Effector memory CD8-positive, alpha-beta T cell (primary cell): ENCODE measurements at regions not wholly inside any gene's neighbourhood (a gene's known extent, or its start where the extent isn't known, plus 50 kb on each side); places are given as distances from the start of the nearest gene placed in this dataset.

Experiments used
- ATAC-seq: fragments of 150-1000 bp; cut with Tn5 transposase; replicated peaks from 2 replicates; pipeline ENCODE4 v1.10.0; 2021; ENCODE audit warnings: mild to moderate bottlenecking, moderate library complexity
- DNase-seq, 3 experiments: peaks; one replicate each; pipeline ENCODE4 v3.0.0; 2021
- H3K27ac Mint-ChIP-seq, 2 donors: one replicate each; pipeline ENCODE4 v1.8.0; 2022; ENCODE audit warnings: mild to moderate bottlenecking in 2 of 2, mixed read lengths in 2 of 2, moderate library complexity in 2 of 2
- H3K27me3 Mint-ChIP-seq, 2 donors: one replicate each; pipeline ENCODE4 v1.8.0; 2022; ENCODE audit warnings: mixed read lengths in 2 of 2
- H3K36me3 Mint-ChIP-seq: one replicate; pipeline ENCODE4 v1.8.0; 2022; ENCODE audit warnings: mild to moderate bottlenecking, moderate library complexity, mixed read lengths; ENCODE audit not compliant: insufficient read depth
- H3K4me1 Mint-ChIP-seq, 2 donors: one replicate each; pipeline ENCODE4 v1.8.0; 2022; ENCODE audit warnings: low read depth in 2 of 2, mixed read lengths in 2 of 2
- H3K4me3 Mint-ChIP-seq, 2 donors: one replicate each; pipeline ENCODE4 v1.8.0; 2022; ENCODE audit warnings: mild to moderate bottlenecking in 2 of 2, mixed read lengths in 2 of 2, moderate library complexity in 2 of 2
- H3K9me3 Mint-ChIP-seq, 2 donors: one replicate each; pipeline ENCODE4 v1.8.0; 2022; ENCODE audit warnings: mixed read lengths in 2 of 2

GRCh38 chr5:38207343-38207742, 51.0 kb upstream of the EGFLAM start:
- peaks cover 0 to 3% of the 10 kb centered on the region in 2 donors for H3K9me3 Mint-ChIP-seq
- H3K27me3 Mint-ChIP-seq, result peaks cover 6 to 10% of the 10 kb centered on the region in 2 donors
- no peaks in the 10 kb centered on the region for H3K36me3 Mint-ChIP-seq
- H3K4me1 Mint-ChIP-seq, result no peaks in the 10 kb centered on the region
- no peak overlapping the region for H3K4me3 Mint-ChIP-seq
- ATAC-seq (no peak), DNase-seq (no peak)
- no peak overlapping the region for H3K27ac Mint-ChIP-seq

GRCh38 chr5:38202741-38203140, 55.6 kb upstream of the EGFLAM start:
- Mint-ChIP-seq H3K27ac (no peak overlapping the region), H3K9me3 (no peaks in the 10 kb centered on the region), H3K27me3 (peaks cover 6 to 10% of the 10 kb centered on the region in 2 donors), H3K4me3 (no peak overlapping the region), H3K36me3 (no peaks in the 10 kb centered on the region), H3K4me1 (no peaks in the 10 kb centered on the region)
- DNase-seq (no peak), ATAC-seq (no peak)

GRCh38 chr5:38200872-38201557, 57.3 kb upstream of the EGFLAM start:
- ATAC-seq (no peak), DNase-seq (no peak)
- peaks cover 18 to 19% of the 10 kb centered on the region in 2 donors for H3K27me3 Mint-ChIP-seq
- no peak overlapping the region for H3K4me3 Mint-ChIP-seq
- H3K9me3 Mint-ChIP-seq, result no peaks in the 10 kb centered on the region
- no peaks in the 10 kb centered on the region for H3K36me3 Mint-ChIP-seq
- no peak overlapping the region for H3K27ac Mint-ChIP-seq
- H3K4me1 Mint-ChIP-seq, result no peaks in the 10 kb centered on the region

- no peaks in the 10 kb centered on the region for H3K36me3 Mint-ChIP-seq
- H3K27ac Mint-ChIP-seq, result no peak overlapping the region
- peaks cover 32 to 46% of the 10 kb centered on the region in 2 donors for H3K27me3 Mint-ChIP-seq
- peaks cover 0 to 3% of the 10 kb centered on the region in 2 donors for H3K4me1 Mint-ChIP-seq
- DNase-seq (no peak), ATAC-seq (no peak)
- H3K4me3 Mint-ChIP-seq, result no peak overlapping the region
- H3K9me3 Mint-ChIP-seq, result no peaks in the 10 kb centered on the region
Observed at GRCh38 chr5:38197118-38197517, 61.2 kb upstream of the EGFLAM start.

GRCh38 chr5:38193015-38193581, 65.3 kb upstream of the EGFLAM start:
- peak; percentile 54 for ATAC-seq
- no peaks in the 10 kb centered on the region for H3K36me3 Mint-ChIP-seq
- no peaks in the 10 kb centered on the region for H3K9me3 Mint-ChIP-seq
- H3K27me3 Mint-ChIP-seq, result peaks cover 32 to 65% of the 10 kb centered on the region in 2 donors
- no peak overlapping the region for H3K27ac Mint-ChIP-seq
- H3K4me3 Mint-ChIP-seq, result peak overlapping the region in 1 of 2 donors; percentile 4
- peak; percentile 5 to 37 (median 26) for DNase-seq
- peaks cover 0 to 3% of the 10 kb centered on the region in 2 donors for H3K4me1 Mint-ChIP-seq

GRCh38 chr5:38191693-38192092, 66.7 kb upstream of the EGFLAM start:
- Mint-ChIP-seq H3K36me3 (no peaks in the 10 kb centered on the region), H3K27me3 (peaks cover 31 to 65% of the 10 kb centered on the region in 2 donors), H3K4me3 (no peak overlapping the region), H3K9me3 (no peaks in the 10 kb centered on the region), H3K27ac (no peak overlapping the region), H3K4me1 (peaks cover 0 to 3% of the 10 kb centered on the region in 2 donors)
- ATAC-seq (no peak), DNase-seq (no peak)

- no peaks in the 10 kb centered on the region for H3K36me3 Mint-ChIP-seq
- ATAC-seq (no peak), DNase-seq (no peak)
- H3K27me3 Mint-ChIP-seq, result peaks cover 23 to 57% of the 10 kb centered on the region in 2 donors
- H3K4me1 Mint-ChIP-seq, result peaks cover 0 to 3% of the 10 kb centered on the region in 2 donors
- H3K9me3 Mint-ChIP-seq, result no peaks in the 10 kb centered on the region
- no peak overlapping the region for H3K27ac Mint-ChIP-seq
- H3K4me3 Mint-ChIP-seq, result no peak overlapping the region
Observed at GRCh38 chr5:38190111-38190510, 68.2 kb upstream of the EGFLAM start.

GRCh38 chr5:38189081-38189504, 69.3 kb upstream of the EGFLAM start:
- Mint-ChIP-seq H3K27me3 (peaks cover 19 to 54% of the 10 kb centered on the region in 2 donors), H3K4me1 (peaks cover 0 to 3% of the 10 kb centered on the region in 2 donors), H3K36me3 (no peaks in the 10 kb centered on the region), H3K27ac (no peak overlapping the region), H3K4me3 (no peak overlapping the region), H3K9me3 (no peaks in the 10 kb centered on the region)
- no peak for DNase-seq
- ATAC-seq, result no peak

- no peak overlapping the region for H3K27ac Mint-ChIP-seq
- ATAC-seq (no peak), DNase-seq (no peak)
- H3K9me3 Mint-ChIP-seq, result no peaks in the 10 kb centered on the region
- no peaks in the 10 kb centered on the region for H3K36me3 Mint-ChIP-seq
- H3K27me3 Mint-ChIP-seq, result peaks cover 16 to 49% of the 10 kb centered on the region in 2 donors
- no peak overlapping the region for H3K4me3 Mint-ChIP-seq
- H3K4me1 Mint-ChIP-seq, result peaks cover 0 to 3% of the 10 kb centered on the region in 2 donors
Observed at GRCh38 chr5:38188591-38188990, 69.8 kb upstream of the EGFLAM start.

GRCh38 chr5:38187532-38187931, 70.8 kb upstream of the EGFLAM start:
- Mint-ChIP-seq H3K9me3 (no peaks in the 10 kb centered on the region), H3K4me3 (no peak overlapping the region), H3K27ac (no peak overlapping the region), H3K4me1 (no peaks in the 10 kb centered on the region), H3K36me3 (no peaks in the 10 kb centered on the region), H3K27me3 (peaks cover 16 to 44% of the 10 kb centered on the region in 2 donors)
- no peak for DNase-seq
- ATAC-seq, result no peak

- DNase-seq (no peak), ATAC-seq (no peak)
- H3K9me3 Mint-ChIP-seq, result no peaks in the 10 kb centered on the region
- H3K27me3 Mint-ChIP-seq, result peaks cover 22 to 29% of the 10 kb centered on the region in 2 donors
- no peak overlapping the region for H3K27ac Mint-ChIP-seq
- no peak overlapping the region for H3K4me3 Mint-ChIP-seq
- no peaks in the 10 kb centered on the region for H3K36me3 Mint-ChIP-seq
- no peaks in the 10 kb centered on the region for H3K4me1 Mint-ChIP-seq
Observed at GRCh38 chr5:38184627-38185026, 73.7 kb upstream of the EGFLAM start.

GRCh38 chr5:38182991-38183390, 75.4 kb upstream of the EGFLAM start:
- Mint-ChIP-seq H3K27ac (no peak overlapping the region), H3K36me3 (no peaks in the 10 kb centered on the region), H3K4me1 (no peaks in the 10 kb centered on the region), H3K9me3 (no peaks in the 10 kb centered on the region), H3K4me3 (no peak overlapping the region), H3K27me3 (peaks cover 27 to 38% of the 10 kb centered on the region in 2 donors)
- ATAC-seq (no peak), DNase-seq (no peak)

- H3K4me1 Mint-ChIP-seq, result no peaks in the 10 kb centered on the region
- peaks cover 0 to 2% of the 10 kb centered on the region in 2 donors for H3K9me3 Mint-ChIP-seq
- DNase-seq, result no peak
- H3K27me3 Mint-ChIP-seq, result no peaks in the 10 kb centered on the region
- H3K27ac Mint-ChIP-seq, result no peak overlapping the region
- H3K4me3 Mint-ChIP-seq, result no peak overlapping the region
- H3K36me3 Mint-ChIP-seq, result no peaks in the 10 kb centered on the region
- ATAC-seq, result no peak
Observed at GRCh38 chr5:38168029-38168428, 90.3 kb upstream of the EGFLAM start.

GRCh38 chr5:38167562-38167996, 90.8 kb upstream of the EGFLAM start:
- no peaks in the 10 kb centered on the region for H3K4me1 Mint-ChIP-seq
- no peak for DNase-seq
- H3K27me3 Mint-ChIP-seq, result no peaks in the 10 kb centered on the region
- H3K27ac Mint-ChIP-seq, result no peak overlapping the region
- H3K4me3 Mint-ChIP-seq, result no peak overlapping the region
- peaks cover 0 to 2% of the 10 kb centered on the region in 2 donors for H3K9me3 Mint-ChIP-seq
- H3K36me3 Mint-ChIP-seq, result no peaks in the 10 kb centered on the region
- ATAC-seq, result no peak
